Liver (tissue), 8 donors: ENCODE measurements at regions not wholly inside any gene's neighbourhood (a gene's known extent, or its start where the extent isn't known, plus 50 kb on each side); places are given as distances from the start of the nearest gene placed in this dataset.
"Not testable (repeated sequence)": the region's sequence is repeated elsewhere in the genome, so short reads cannot be mapped to it uniquely, and the experiment has no call there.

ENCODE experiments used
- DNase-seq: peaks from one replicate; pipeline ENCODE4 v3.0.0-alpha.2; 2017; ENCODE audit warnings: low spot score
- H3K27ac ChIP-seq, 2 donors: one replicate each; pipeline ENCODE4 v1.7.0; 2013; ENCODE audit warnings: inconsistent platforms in 2 of 2, low read length in 2 of 2, control low read depth in 1 of 2, low read depth in 1 of 2, mild to moderate bottlenecking in 1 of 2
- H3K27me3 ChIP-seq, 4 donors: one replicate each; pipeline versions ENCODE4 v1.6.1 to v1.7.0; 2013; ENCODE audit warnings: low read length in 3 of 4, inconsistent platforms in 1 of 4, mild to moderate bottlenecking in 1 of 4, moderate library complexity in 1 of 4; ENCODE audit not compliant: control insufficient read depth in 4 of 4, insufficient read depth in 4 of 4
- H3K36me3 ChIP-seq, 4 donors: one replicate each; pipeline versions ENCODE4 v1.6.1 to v1.7.0; 2013; ENCODE audit warnings: low read length in 3 of 4, mild to moderate bottlenecking in 3 of 4, low read depth in 1 of 4, moderate library complexity in 1 of 4; ENCODE audit not compliant: control insufficient read depth in 4 of 4, insufficient read depth in 3 of 4
- H3K4me1 ChIP-seq, 4 donors: one replicate each; pipeline versions ENCODE4 v1.6.1 to v1.7.0; 2013; ENCODE audit warnings: low read length in 3 of 4, mild to moderate bottlenecking in 3 of 4, moderate library complexity in 1 of 4; ENCODE audit not compliant: control insufficient read depth in 4 of 4, insufficient read depth in 4 of 4
- H3K4me3 ChIP-seq, 3 donors: one replicate each; pipeline versions ENCODE4 v1.6.1 to v1.7.0; 2013; ENCODE audit warnings: low read length in 3 of 3, control low read depth in 1 of 3, low read depth in 1 of 3, mild to moderate bottlenecking in 1 of 3
- H3K9ac ChIP-seq, 2 donors: one replicate each; pipeline ENCODE4 v1.7.0; 2013; ENCODE audit warnings: low read length in 2 of 2, mild to moderate bottlenecking in 2 of 2, moderate library complexity in 2 of 2, control low read depth in 1 of 2, low read depth in 1 of 2
- H3K9me3 ChIP-seq, 4 donors: one replicate each; pipeline versions ENCODE4 v1.6.1 to v1.7.0; 2013; ENCODE audit warnings: low read length in 3 of 4; ENCODE audit not compliant: control insufficient read depth in 4 of 4
- ATF3 ChIP-seq: IDR thresholded peaks from 2 replicates; pipeline ENCODE4 v1.6.1; 2016; ENCODE audit warnings: antibody characterized with exemption
- CTCF ChIP-seq: fragments of 150-350 bp; IDR thresholded peaks from 2 replicates; pipeline ENCODE4 v1.5.1; 2017; ENCODE audit warnings: improper control_type of control experiment, low read depth, low read length; ENCODE audit not compliant: missing input control
- FOXA1 ChIP-seq: IDR thresholded peaks from 2 replicates; pipeline ENCODE4 v1.6.1; 2016; ENCODE audit warnings: antibody characterized with exemption
- FOXA2 ChIP-seq: IDR thresholded peaks from 2 replicates; pipeline ENCODE4 v1.6.1; 2016; ENCODE audit warnings: antibody characterized with exemption
- GABPA ChIP-seq, 2 donors: IDR thresholded peaks in 1 of 2; conservative IDR thresholded peaks in 1 of 2; 2 replicates each; pipeline ENCODE4 v1.6.1; 2016; ENCODE audit warnings: antibody characterized with exemption in 2 of 2, mild to moderate bottlenecking in 1 of 2, moderate library complexity in 1 of 2
- HNF4A ChIP-seq, 2 donors: conservative IDR thresholded peaks; 2 replicates each; pipeline ENCODE4 v1.6.1; 2016; ENCODE audit warnings: antibody characterized with exemption in 2 of 2, mild to moderate bottlenecking in 2 of 2
- HNF4G ChIP-seq: IDR thresholded peaks from 2 replicates; pipeline ENCODE4 v1.6.1; 2016; ENCODE audit warnings: antibody characterized with exemption
- JUND ChIP-seq, 2 donors: IDR thresholded peaks; 2 replicates each; pipeline ENCODE4 v1.6.1; 2016; ENCODE audit warnings: antibody characterized with exemption in 2 of 2
- MAX ChIP-seq: IDR thresholded peaks from 2 replicates; pipeline ENCODE4 v1.6.1; 2016; ENCODE audit warnings: antibody characterized with exemption
- RAD21 ChIP-seq, 2 donors: IDR thresholded peaks; 2 replicates each; pipeline ENCODE4 v1.6.1; 2016; ENCODE audit warnings: antibody characterized with exemption in 2 of 2, mild to moderate bottlenecking in 2 of 2
- REST ChIP-seq: IDR thresholded peaks from 2 replicates; pipeline ENCODE4 v1.6.1; 2016; ENCODE audit warnings: antibody characterized with exemption, mild to moderate bottlenecking
- RXRA ChIP-seq, 2 donors: IDR thresholded peaks; 2 replicates each; pipeline ENCODE4 v1.6.1; 2017 to 2018; ENCODE audit warnings: antibody characterized with exemption in 2 of 2, mild to moderate bottlenecking in 1 of 2
- SP1 ChIP-seq: IDR thresholded peaks from 2 replicates; pipeline ENCODE4 v1.6.1; 2018; ENCODE audit warnings: antibody characterized with exemption, mild to moderate bottlenecking
- TAF1 ChIP-seq: conservative IDR thresholded peaks from 2 replicates; pipeline ENCODE4 v1.6.1; 2016; ENCODE audit warnings: antibody characterized with exemption, mild to moderate bottlenecking
- ZBTB33 ChIP-seq: IDR thresholded peaks from 2 replicates; pipeline ENCODE4 v1.6.1; 2016; ENCODE audit warnings: antibody characterized with exemption
- WGBS: extraction: QIAGEN DNeasy Blood & Tissue Kit; methylation state at CpG from one replicate; pipeline ENCODE4 v1.1.7; 2013; 5-methylcytosine and 5-hydroxymethylcytosine counted together
- donor health status: healthy.
- donor health status: healthy.
- donor health status: healthy.
- donor health status: healthy.
- donor health status: healthy.

GRCh38 chr14:30471980-30472379, 87.0 kb upstream of the G2E3 start:
- no peaks in the 10 kb centered on the region for H3K9me3 ChIP-seq
- H3K4me1 ChIP-seq: no peaks in the 10 kb centered on the region
- H3K27me3 ChIP-seq: no peaks in the 10 kb centered on the region
- DNase-seq: no peak
- H3K4me3 ChIP-seq: no peak overlapping the region
- no peaks in the 10 kb centered on the region for H3K36me3 ChIP-seq
- no peak overlapping the region for H3K9ac ChIP-seq
- H3K27ac ChIP-seq: no peak overlapping the region
- TF ChIP-seq FOXA2 (no peak), SP1 (no peak), JUND (IDR thresholded peaks at IDR 0.05) (no peak), TAF1 (no peak), ATF3 (no peak), CTCF (no peak), FOXA1 (no peak), HNF4G (no peak), MAX (no peak), GABPA (IDR thresholded peaks at IDR 0.05 in 1 of 2, conservative IDR thresholded peaks at IDR 0.05 in 1 of 2) (no peak), RXRA (IDR thresholded peaks at IDR 0.05) (no peak), RAD21 (IDR thresholded peaks at IDR 0.05) (no peak), ZBTB33 (no peak), REST (no peak), HNF4A (conservative IDR thresholded peaks at IDR 0.05) (no peak)

- not testable (repeated sequence) for H3K9me3 ChIP-seq, H3K4me1 ChIP-seq, H3K27me3 ChIP-seq, H3K27ac ChIP-seq, H3K9ac ChIP-seq, H3K4me3 ChIP-seq, H3K36me3 ChIP-seq, DNase-seq
- WGBS: 88% methylated on average over 32 of the region's 36 CpGs
Measured at GRCh38 chr14:30473846-30474696, 84.9 kb upstream of the G2E3 start.
